Hepatocyte (in vitro differentiated cells): ENCODE measurements at regions not wholly inside any gene's neighbourhood (a gene's known extent, or its start where the extent isn't known, plus 50 kb on each side); places are given as distances from the start of the nearest gene placed in this dataset.
"Not testable (repeated sequence)": the region's sequence is repeated elsewhere in the genome, so short reads cannot be mapped to it uniquely, and the experiment has no call there.

Source experiments
- DNase-seq: peaks from one replicate; pipeline ENCODE4 v3.0.0-alpha.2; 2016; ENCODE audit warnings: low spot score
- H2AFZ ChIP-seq: fragments of 200-600 bp; sonication (generic); 2 replicates; pipeline ENCODE4 v1.6.0; 2016; ENCODE audit warnings: antibody characterized with exemption, mild to moderate bottlenecking
- H3K27ac ChIP-seq: fragments of 200-600 bp; sonication (generic); 2 replicates; pipeline ENCODE4 v1.5.1; 2016; ENCODE audit warnings: mild to moderate bottlenecking
- H3K27me3 ChIP-seq: fragments of 200-600 bp; sonication (generic); 2 replicates; pipeline ENCODE4 v1.6.1; 2016
- H3K36me3 ChIP-seq: fragments of 200-600 bp; sonication (generic); replicated peaks from 2 replicates; pipeline ENCODE4 v1.5.1; 2016; ENCODE audit warnings: low read depth; ENCODE audit not compliant: insufficient read depth
- H3K4me1 ChIP-seq: fragments of 200-600 bp; sonication (generic); 2 replicates; pipeline ENCODE4 v1.5.1; 2016; ENCODE audit warnings: mild to moderate bottlenecking, moderate library complexity; ENCODE audit not compliant: insufficient read depth
- H3K4me2 ChIP-seq: fragments of 200-600 bp; sonication (generic); 2 replicates; pipeline ENCODE4 v1.6.0; 2016
- H3K4me3 ChIP-seq: fragments of 200-600 bp; sonication (generic); 2 replicates; pipeline ENCODE4 v1.5.1; 2016; ENCODE audit warnings: mild to moderate bottlenecking
- H3K79me2 ChIP-seq: fragments of 200-600 bp; sonication (generic); 2 replicates; pipeline ENCODE4 v1.6.0; 2017; ENCODE audit warnings: mild to moderate bottlenecking
- H3K9me2 ChIP-seq: fragments of 200-600 bp; sonication (generic); replicated peaks from 2 replicates; pipeline ENCODE4 v1.6.0; 2017; ENCODE audit warnings: mild to moderate bottlenecking; ENCODE audit not compliant: insufficient read depth
- H3K9me3 ChIP-seq: fragments of 200-600 bp; sonication (generic); 2 replicates; pipeline ENCODE4 v1.5.1; 2016; ENCODE audit warnings: low read depth, mild to moderate bottlenecking
- H4K20me1 ChIP-seq: fragments of 200-600 bp; sonication (generic); 2 replicates; pipeline ENCODE4 v1.6.0; 2016; ENCODE audit warnings: mild to moderate bottlenecking; ENCODE audit not compliant: insufficient read depth, poor library complexity, severe bottlenecking
- EZH2 ChIP-seq: fragments of 200-600 bp; sonication (generic); IDR thresholded peaks from 2 replicates; pipeline ENCODE4 v1.6.1; 2016; ENCODE audit warnings: antibody characterized with exemption, mild to moderate bottlenecking, borderline replicate concordance
- EZH2phosphoT487 ChIP-seq: fragments of 200-600 bp; sonication (generic); IDR thresholded peaks from one replicate; pipeline ENCODE4 v1.6.1; 2018; ENCODE audit warnings: antibody characterized with exemption, mild to moderate bottlenecking, low read depth, moderate library complexity; ENCODE audit not compliant: unreplicated experiment, severe bottlenecking
- WGBS: methylation state at CpG from one replicate; pipeline ENCODE4 v1.1.6; 2016; ENCODE audit warnings: low lambda C conversion rate; ENCODE audit errors: missing lambda C conversion rate; 5-methylcytosine and 5-hydroxymethylcytosine counted together
- TF ChIP-seq, protein P1 (sequence below): fragments of 200-600 bp; sonication (generic); IDR thresholded peaks from 2 replicates; pipeline ENCODE4 v1.5.1; 2016; ENCODE audit warnings: antibody characterized with exemption, mild to moderate bottlenecking; ENCODE audit not compliant: poor library complexity

DNA sequence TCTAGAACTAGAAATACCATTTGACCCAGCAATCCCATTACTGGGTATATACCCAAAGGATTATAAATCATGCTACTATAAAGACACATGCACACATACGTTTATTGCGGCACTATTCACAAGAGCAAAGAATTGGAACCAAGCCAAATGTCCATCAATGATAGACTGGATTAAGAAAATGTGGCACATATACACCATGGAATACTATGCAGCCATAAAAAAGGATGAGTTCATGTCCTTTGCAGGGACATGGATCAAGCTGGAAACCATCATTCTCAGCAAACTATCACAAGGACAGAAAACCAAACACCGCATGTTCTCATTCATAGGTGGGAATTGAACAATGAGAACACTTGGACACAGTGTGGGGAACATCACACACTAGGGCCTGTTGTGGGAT is 131.0 kb upstream of the ADGRF1 start:
- DNase-seq, H3K27me3 ChIP-seq: not testable (repeated sequence)
- 95% methylated on average over 3 of the region's 3 CpGs for whole genome bisulfite sequencing

DNA sequence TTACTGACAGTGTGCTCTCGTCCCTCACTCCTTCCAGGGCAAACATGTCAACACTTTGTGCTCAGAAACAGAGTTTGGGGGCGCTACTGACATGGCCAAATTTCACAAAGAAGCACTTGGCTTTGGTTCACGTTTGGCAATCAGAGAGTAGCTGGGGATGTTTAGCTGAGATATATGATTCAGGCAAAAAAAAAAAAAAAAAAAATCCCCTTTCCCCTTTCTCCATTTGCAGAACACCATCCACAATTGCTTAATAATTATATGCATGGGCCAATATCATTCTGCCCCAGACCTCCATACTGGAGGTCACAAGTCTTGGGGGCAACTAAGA is 128.4 kb upstream of the ADGRF1 start:
- Histone ChIP-seq H3K79me2 (no peaks in the 10 kb centered on the region), H3K9me2 (no peaks in the 10 kb centered on the region), H3K4me1 (peaks cover 5% of the 10 kb centered on the region), H3K27me3 (no peaks in the 10 kb centered on the region), H3K4me3 (no peak overlapping the region), H3K9me3 (no peaks in the 10 kb centered on the region), H3K27ac (peak overlapping the region; percentile 52), H3K36me3 (no peaks in the 10 kb centered on the region), H3K4me2 (no peak overlapping the region), H2AFZ (no peak overlapping the region), H4K20me1 (no peaks in the 10 kb centered on the region)
- WGBS = 75% methylated on average over 3 of the region's 3 CpGs
- no peak for DNase-seq
- no peak for TF ChIP-seq EZH2phosphoT487

More for the DNA sequence above, 131.0 kb upstream of the ADGRF1 start:
- not testable (repeated sequence) for H3K9me3 ChIP-seq, H3K9me2 ChIP-seq, H2AFZ ChIP-seq, H3K4me1 ChIP-seq, H3K4me2 ChIP-seq, H4K20me1 ChIP-seq, H3K27ac ChIP-seq, H3K79me2 ChIP-seq, H3K4me3 ChIP-seq, H3K36me3 ChIP-seq

DNA sequence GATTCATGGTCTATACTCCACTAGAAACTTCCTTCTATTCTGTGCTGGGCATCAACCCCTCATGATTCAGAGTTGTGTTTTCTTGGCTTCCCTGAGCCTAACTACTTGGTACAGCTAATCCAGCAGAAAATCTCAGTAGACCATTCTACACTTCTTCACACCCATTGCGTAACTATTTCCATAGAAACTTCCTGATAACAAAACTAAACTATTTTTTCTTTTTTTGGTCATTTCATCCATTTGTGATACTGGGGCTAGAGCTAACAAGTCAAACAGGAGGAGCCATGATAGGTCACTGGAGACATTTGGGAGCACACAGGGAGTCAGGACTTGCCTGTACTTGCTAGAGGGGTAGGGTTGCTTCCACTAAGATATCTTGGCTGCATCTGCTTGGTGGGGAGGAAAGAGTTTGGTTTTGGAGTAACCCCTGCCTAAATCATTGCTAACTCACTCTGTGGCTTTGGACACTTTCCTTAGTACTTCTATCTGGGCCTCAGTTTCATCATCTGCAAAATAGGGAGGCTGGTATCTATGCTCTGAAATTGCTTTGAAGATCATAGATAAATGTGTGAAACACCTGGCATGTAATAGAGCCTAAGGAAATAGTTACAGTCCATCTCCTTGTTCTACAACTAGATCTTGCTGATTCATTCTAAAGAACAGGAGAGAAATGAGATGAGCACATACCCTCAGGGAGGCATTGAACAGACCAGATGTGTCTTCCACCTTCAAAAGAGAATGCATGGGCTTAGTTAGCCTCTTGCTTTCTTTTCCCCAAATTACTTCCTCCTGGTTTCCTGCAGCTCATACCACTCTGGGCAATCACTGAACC is 127.9 kb upstream of the ADGRF1 start:
- Histone ChIP-seq H3K36me3 (no peaks in the 10 kb centered on the region), H4K20me1 (no peaks in the 10 kb centered on the region), H3K9me3 (no peaks in the 10 kb centered on the region), H2AFZ (no peak overlapping the region), H3K4me1 (peaks cover 5% of the 10 kb centered on the region), H3K9me2 (no peaks in the 10 kb centered on the region), H3K27me3 (no peaks in the 10 kb centered on the region), H3K4me2 (no peak overlapping the region), H3K27ac (peak overlapping the region; percentile 61), H3K79me2 (no peaks in the 10 kb centered on the region), H3K4me3 (no peak overlapping the region)
- peak; percentile 45 for DNase-seq
- no peak for TF ChIP-seq EZH2
- TF ChIP-seq, protein P1, sequence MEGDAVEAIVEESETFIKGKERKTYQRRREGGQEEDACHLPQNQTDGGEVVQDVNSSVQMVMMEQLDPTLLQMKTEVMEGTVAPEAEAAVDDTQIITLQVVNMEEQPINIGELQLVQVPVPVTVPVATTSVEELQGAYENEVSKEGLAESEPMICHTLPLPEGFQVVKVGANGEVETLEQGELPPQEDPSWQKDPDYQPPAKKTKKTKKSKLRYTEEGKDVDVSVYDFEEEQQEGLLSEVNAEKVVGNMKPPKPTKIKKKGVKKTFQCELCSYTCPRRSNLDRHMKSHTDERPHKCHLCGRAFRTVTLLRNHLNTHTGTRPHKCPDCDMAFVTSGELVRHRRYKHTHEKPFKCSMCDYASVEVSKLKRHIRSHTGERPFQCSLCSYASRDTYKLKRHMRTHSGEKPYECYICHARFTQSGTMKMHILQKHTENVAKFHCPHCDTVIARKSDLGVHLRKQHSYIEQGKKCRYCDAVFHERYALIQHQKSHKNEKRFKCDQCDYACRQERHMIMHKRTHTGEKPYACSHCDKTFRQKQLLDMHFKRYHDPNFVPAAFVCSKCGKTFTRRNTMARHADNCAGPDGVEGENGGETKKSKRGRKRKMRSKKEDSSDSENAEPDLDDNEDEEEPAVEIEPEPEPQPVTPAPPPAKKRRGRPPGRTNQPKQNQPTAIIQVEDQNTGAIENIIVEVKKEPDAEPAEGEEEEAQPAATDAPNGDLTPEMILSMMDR = no peak
- no peak for TF ChIP-seq EZH2phosphoT487
- WGBS = 86% methylated on average over 1 of the region's 1 CpG

DNA sequence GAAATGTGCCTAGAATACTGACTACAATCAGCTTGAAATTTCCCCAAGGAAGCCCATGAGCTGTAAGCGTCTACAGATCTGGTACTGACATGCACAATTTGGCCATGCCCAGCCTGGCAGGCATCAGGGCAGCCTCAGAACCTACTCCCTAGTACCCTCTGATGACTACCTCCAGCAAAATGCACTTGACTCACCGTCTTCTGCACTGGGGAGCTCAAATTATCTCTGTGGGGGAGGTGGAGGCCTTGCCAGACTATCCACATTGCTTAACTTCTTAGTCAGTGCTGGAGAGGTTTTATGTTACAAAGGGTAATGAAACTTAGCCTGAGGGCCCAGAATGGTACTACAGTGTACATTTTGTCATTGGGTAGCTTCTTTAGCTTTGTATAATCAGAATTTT is 126.0 kb upstream of the ADGRF1 start:
- H3K36me3 ChIP-seq = no peaks in the 10 kb centered on the region
- DNase-seq = peak; percentile 74
- no peaks in the 10 kb centered on the region for H3K27me3 ChIP-seq
- TF ChIP-seq EZH2 (no peak), EZH2phosphoT487 (no peak)
- TF ChIP-seq, protein P1 = no peak
- no peak overlapping the region for H3K4me3 ChIP-seq
- no peaks in the 10 kb centered on the region for H3K9me3 ChIP-seq
- H3K4me1 ChIP-seq = peaks cover 5% of the 10 kb centered on the region
- H4K20me1 ChIP-seq = no peaks in the 10 kb centered on the region
- H3K79me2 ChIP-seq = no peaks in the 10 kb centered on the region
- peak overlapping the region; percentile 61 for H3K27ac ChIP-seq
- no peak overlapping the region for H2AFZ ChIP-seq
- 47% methylated on average over 2 of the region's 2 CpGs for WGBS
- no peaks in the 10 kb centered on the region for H3K9me2 ChIP-seq
- H3K4me2 ChIP-seq = no peak overlapping the region
